ENCODE measurements at regions not wholly inside any gene's neighbourhood (a gene's known extent, or its start where the extent isn't known, plus 50 kb on each side); places are given as distances from the start of the nearest gene placed in this dataset.

GRCh38 chr13:80751854-80752253, 410.9 kb upstream of the SPRY2 start:
- TF ChIP-seq CTCF (conservative IDR thresholded peaks at IDR 0.05; ENCODE audit: low read depth in 2 of 2) (no peak), REST (IDR thresholded peaks at IDR 0.05; ENCODE audit: unreplicated experiment) (no peak), EZH2 (IDR thresholded peaks at IDR 0.05; ENCODE audit: low read depth, unreplicated experiment) (no peak), ZNF114 (CRISPR knock-in tag; IDR thresholded peaks at IDR 0.05) (no peak), POLR2AphosphoS5 (IDR thresholded peaks at IDR 0.05; ENCODE audit: low read depth) (no peak), EZH2phosphoT487 (IDR thresholded peaks at IDR 0.05; ENCODE audit: unreplicated experiment) (no peak), ETS1 (IDR thresholded peaks at IDR 0.05) (no peak), JUNB (IDR thresholded peaks at IDR 0.05; ENCODE audit: unreplicated experiment) (no peak), CREB1 (CRISPR knock-in tag; IDR thresholded peaks at IDR 0.05; ENCODE audit: low read depth) (no peak), ZNF331 (CRISPR knock-in tag; IDR thresholded peaks at IDR 0.05; ENCODE audit: low read depth) (no peak), STAT1 (IDR thresholded peaks at IDR 0.05; ENCODE audit: unreplicated experiment) (no peak)
